SK-N-SH (cell line): ENCODE measurements at regions not wholly inside any gene's neighbourhood (a gene's known extent, or its start where the extent isn't known, plus 50 kb on each side); places are given as distances from the start of the nearest gene placed in this dataset.

Experiments
- CHD2 ChIP-seq: fragments of 150-350 bp; IDR thresholded peaks from 2 replicates; pipeline ENCODE4 v1.6.1; 2018; ENCODE audit warnings: low read length; ENCODE audit not compliant: partially characterized antibody
- CTCF ChIP-seq: fragments of 200-600 bp; sonication (generic); IDR thresholded peaks from 2 replicates; pipeline ENCODE4 v1.6.1; 2017; ENCODE audit warnings: antibody characterized with exemption, mild to moderate bottlenecking, moderate library complexity
- EP300 ChIP-seq, 2 experiments: IDR thresholded peaks; 2 replicates each; pipeline versions ENCODE4 v1.4.0 to v1.6.1; 2012; ENCODE audit warnings: borderline replicate concordance in 1 of 2, low read depth in 1 of 2, low read length in 1 of 2
- EZH2phosphoT487 ChIP-seq: fragments of 200-600 bp; sonication (generic); IDR thresholded peaks from 2 replicates; pipeline ENCODE4 v1.6.1; 2017; ENCODE audit warnings: low read depth, mixed run types, mild to moderate bottlenecking, antibody characterized with exemption, moderate library complexity, borderline replicate concordance
- MXI1 ChIP-seq: IDR thresholded peaks from 2 replicates; pipeline ENCODE4 v1.6.1; 2012; ENCODE audit warnings: mild to moderate bottlenecking, low read depth, low read length, improper control_type of control experiment
- NRF1 ChIP-seq: IDR thresholded peaks from 2 replicates; pipeline ENCODE4 v1.6.1; 2012; ENCODE audit warnings: low read depth, mild to moderate bottlenecking, low read length
- TAF1 ChIP-seq: IDR thresholded peaks from 2 replicates; pipeline ENCODE4 v1.6.1; 2012; ENCODE audit warnings: low read depth, mild to moderate bottlenecking, low read length, moderate library complexity, borderline replicate concordance
- USF2 ChIP-seq: fragments of 150-350 bp; IDR thresholded peaks from 2 replicates; pipeline ENCODE4 v1.6.1; 2017; ENCODE audit warnings: antibody characterized with exemption, low read length, low read depth, borderline replicate concordance
- YY1 ChIP-seq: IDR thresholded peaks from 2 replicates; pipeline ENCODE4 v1.4.0; 2012; ENCODE audit warnings: low read depth, mild to moderate bottlenecking

- no peak for TF ChIP-seq EP300 (IDR thresholded peaks at IDR 0.05; ENCODE audit: borderline replicate concordance in 1 of 2, low read depth in 1 of 2, low read length in 1 of 2)
- TF ChIP-seq CTCF = no peak
- TF ChIP-seq CHD2 = no peak
- no peak for TF ChIP-seq MXI1
- TF ChIP-seq YY1 = no peak
- no peak for TF ChIP-seq EZH2phosphoT487
- no peak for TF ChIP-seq USF2
- no peak for TF ChIP-seq NRF1
- TF ChIP-seq TAF1 = no peak
These were observed 417.0 kb upstream of the SLC35B3 start for GRCh38 chr6:8852332-8852731.
